Breast epithelium (tissue), 3 donors: ENCODE measurements at regions not wholly inside any gene's neighbourhood (a gene's known extent, or its start where the extent isn't known, plus 50 kb on each side); places are given as distances from the start of the nearest gene placed in this dataset.

Source experiments
- POLR2A ChIP-seq: fragments of 450-650 bp; IDR thresholded peaks from one replicate; pipeline ENCODE4 v1.6.1; 2016; ENCODE audit warnings: antibody characterized with exemption, mild to moderate bottlenecking, moderate library complexity
- TF ChIP-seq, protein P1 (sequence below), 3 donors: fragments of 450-650 bp; IDR thresholded peaks; one replicate each; pipeline ENCODE4 v1.5.1; 2016 to 2017; ENCODE audit warnings: antibody characterized with exemption in 3 of 3, mild to moderate bottlenecking in 3 of 3, moderate library complexity in 3 of 3

DNA sequence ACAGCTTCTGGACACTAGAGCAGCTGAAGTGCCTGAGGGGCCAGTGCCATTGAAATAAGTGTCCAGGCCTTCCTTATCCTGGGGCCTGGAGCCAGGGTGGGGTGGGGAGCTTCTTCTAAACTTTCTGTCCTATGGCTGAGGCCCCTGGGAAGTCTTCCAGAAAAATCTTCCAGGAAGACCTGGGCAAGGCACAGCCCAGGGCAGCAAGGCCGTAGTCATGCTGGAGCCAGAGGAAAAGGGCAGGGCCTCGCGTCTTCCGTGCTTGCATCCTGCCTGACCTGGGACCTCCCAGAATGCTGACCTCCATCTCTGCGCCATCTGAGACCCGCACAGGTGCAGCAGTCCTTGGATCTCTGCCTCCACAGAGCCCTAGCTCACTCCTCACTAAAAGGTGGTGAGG lies 96.7 kb upstream of the SLC44A3 start:
- TF ChIP-seq, protein P1, sequence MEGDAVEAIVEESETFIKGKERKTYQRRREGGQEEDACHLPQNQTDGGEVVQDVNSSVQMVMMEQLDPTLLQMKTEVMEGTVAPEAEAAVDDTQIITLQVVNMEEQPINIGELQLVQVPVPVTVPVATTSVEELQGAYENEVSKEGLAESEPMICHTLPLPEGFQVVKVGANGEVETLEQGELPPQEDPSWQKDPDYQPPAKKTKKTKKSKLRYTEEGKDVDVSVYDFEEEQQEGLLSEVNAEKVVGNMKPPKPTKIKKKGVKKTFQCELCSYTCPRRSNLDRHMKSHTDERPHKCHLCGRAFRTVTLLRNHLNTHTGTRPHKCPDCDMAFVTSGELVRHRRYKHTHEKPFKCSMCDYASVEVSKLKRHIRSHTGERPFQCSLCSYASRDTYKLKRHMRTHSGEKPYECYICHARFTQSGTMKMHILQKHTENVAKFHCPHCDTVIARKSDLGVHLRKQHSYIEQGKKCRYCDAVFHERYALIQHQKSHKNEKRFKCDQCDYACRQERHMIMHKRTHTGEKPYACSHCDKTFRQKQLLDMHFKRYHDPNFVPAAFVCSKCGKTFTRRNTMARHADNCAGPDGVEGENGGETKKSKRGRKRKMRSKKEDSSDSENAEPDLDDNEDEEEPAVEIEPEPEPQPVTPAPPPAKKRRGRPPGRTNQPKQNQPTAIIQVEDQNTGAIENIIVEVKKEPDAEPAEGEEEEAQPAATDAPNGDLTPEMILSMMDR (IDR thresholded peaks at IDR 0.05): no peak
- no peak for TF ChIP-seq POLR2A
